ENCODE measurements at regions not wholly inside any gene's neighbourhood (a gene's known extent, or its start where the extent isn't known, plus 50 kb on each side); places are given as distances from the start of the nearest gene placed in this dataset.

GRCh38 chr12:132416121-132416673 is 73.8 kb upstream of the FBRSL1 start:
- 92% methylated on average over 22 of the region's 25 CpGs for WGBS
- no peaks in the 10 kb centered on the region for H3K27me3 ChIP-seq (replicated peaks; ENCODE audit: insufficient read depth)

GRCh38 chr12:132415327-132416120 is 74.4 kb upstream of the FBRSL1 start:
- DNase-seq (ENCODE audit: low spot score): no peak
- Histone ChIP-seq H3K27me3 (replicated peaks; ENCODE audit: insufficient read depth) (no peaks in the 10 kb centered on the region), H3K9me3 (no peaks in the 10 kb centered on the region), H3K4me3 (no peak overlapping the region), H3K36me3 (no peaks in the 10 kb centered on the region), H3K27ac (no peak overlapping the region), H3K4me1 (replicated peaks) (no peaks in the 10 kb centered on the region)
- WGBS: 60% methylated on average over 25 of the region's 25 CpGs
- intact Hi-C loops (cut with DNase I): loop anchor here (5.0 to 10.0 kb wide), 3 partner anchors 107 to 261 kb away; partner anchors contain the start of gene LRCOL1
- TF ChIP-seq CTCF (IDR thresholded peaks at IDR 0.05) (no peak), POLR2A (IDR thresholded peaks at IDR 0.05) (no peak), POLR2AphosphoS5 (IDR thresholded peaks at IDR 0.05) (no peak)

More at GRCh38 chr12:132416121-132416673, 73.8 kb upstream of the FBRSL1 start:
- TF ChIP-seq CTCF (IDR thresholded peaks at IDR 0.05) (no peak), POLR2AphosphoS5 (IDR thresholded peaks at IDR 0.05) (no peak), POLR2A (IDR thresholded peaks at IDR 0.05) (no peak)
- intact Hi-C loops (cut with DNase I): loop anchor here (5.0 to 10.0 kb wide), 3 partner anchors 106 to 261 kb away; partner anchors contain the start of gene LRCOL1
- Histone ChIP-seq H3K4me3 (no peak overlapping the region), H3K4me1 (replicated peaks) (no peaks in the 10 kb centered on the region), H3K9me3 (no peaks in the 10 kb centered on the region), H3K36me3 (no peaks in the 10 kb centered on the region), H3K27ac (no peak overlapping the region)
- no peak for DNase-seq (ENCODE audit: low spot score)

GRCh38 chr12:132414634-132415326 is 75.2 kb upstream of the FBRSL1 start:
- H3K4me1 ChIP-seq (replicated peaks): no peaks in the 10 kb centered on the region
- H3K4me3 ChIP-seq: no peak overlapping the region
- TF ChIP-seq CTCF (IDR thresholded peaks at IDR 0.05) (peak; percentile 74 to 97 (median 94)), POLR2A (IDR thresholded peaks at IDR 0.05) (no peak), POLR2AphosphoS5 (IDR thresholded peaks at IDR 0.05) (peak; percentile 71)
- no peaks in the 10 kb centered on the region for H3K27me3 ChIP-seq (replicated peaks; ENCODE audit: insufficient read depth)
- intact Hi-C loops (cut with DNase I): loop anchor here (5.0 to 10.0 kb wide), 3 partner anchors 108 to 260 kb away; partner anchors contain the start of gene LRCOL1
- H3K9me3 ChIP-seq: no peaks in the 10 kb centered on the region
- DNase-seq (ENCODE audit: low spot score): peak; percentile 72
- WGBS: 12% methylated on average over 20 of the region's 30 CpGs
- H3K36me3 ChIP-seq: no peaks in the 10 kb centered on the region
- H3K27ac ChIP-seq: no peak overlapping the region

GRCh38 chr12:132413931-132414588 is 75.9 kb upstream of the FBRSL1 start:
- WGBS: 34% methylated on average over 28 of the region's 36 CpGs

More at GRCh38 chr12:132413931-132414588, 75.9 kb upstream of the FBRSL1 start:
- no peak for TF ChIP-seq POLR2AphosphoS5 (IDR thresholded peaks at IDR 0.05)
- peak in 3 of 4 experiments; percentile 18 to 49 (median 45) for TF ChIP-seq CTCF (IDR thresholded peaks at IDR 0.05)
- no peak for TF ChIP-seq POLR2A (IDR thresholded peaks at IDR 0.05)
- intact Hi-C loops (cut with DNase I): loop anchor here (10.0 kb wide), 1 partner anchor 259 kb away; no protein-coding TSS in a partner anchor
- Histone ChIP-seq H3K27ac (no peak overlapping the region), H3K4me1 (replicated peaks) (no peaks in the 10 kb centered on the region), H3K27me3 (replicated peaks; ENCODE audit: insufficient read depth) (no peaks in the 10 kb centered on the region), H3K4me3 (no peak overlapping the region), H3K36me3 (no peaks in the 10 kb centered on the region), H3K9me3 (no peaks in the 10 kb centered on the region)
- DNase-seq (ENCODE audit: low spot score): no peak
